ENCODE measurements at regions not wholly inside any gene's neighbourhood (a gene's known extent, or its start where the extent isn't known, plus 50 kb on each side); places are given as distances from the start of the nearest gene placed in this dataset.

- Histone ChIP-seq H3K4me1 (ENCODE audit: control insufficient read depth, low read length) (peaks cover 26% of the 10 kb centered on the region), H3K9me2 (replicated peaks; ENCODE audit: control insufficient read depth, low read length) (no peaks in the 10 kb centered on the region), H3K4me3 (ENCODE audit: low read length) (no peak overlapping the region), H3F3A (ENCODE audit: control insufficient read depth, insufficient read depth) (no peaks in the 10 kb centered on the region), H3K27me3 (ENCODE audit: control insufficient read depth, low read length) (no peaks in the 10 kb centered on the region), H3K36me3 (ENCODE audit: control insufficient read depth, low read length) (peaks cover 41% of the 10 kb centered on the region), H4K20me1 (ENCODE audit: control insufficient read depth, insufficient read depth, low read depth, low read length) (no peaks in the 10 kb centered on the region), H3K27ac (ENCODE audit: low read depth, low read length) (no peak overlapping the region), H3K79me2 (ENCODE audit: control insufficient read depth, low read length) (no peaks in the 10 kb centered on the region), H3K9me3 (ENCODE audit: control insufficient read depth, insufficient read depth, low read length) (no peaks in the 10 kb centered on the region), H3K4me2 (ENCODE audit: low read length) (no peak overlapping the region)
- TF ChIP-seq CTCF (IDR thresholded peaks at IDR 0.05; ENCODE audit: low read depth, low read length, poor library complexity, severe bottlenecking) = no peak
- TF ChIP-seq EZH2phosphoT487 (IDR thresholded peaks at IDR 0.05; ENCODE audit: borderline replicate concordance, low read length) = no peak
Measured at GRCh38 chr12:124481257-124481750, 86.1 kb downstream of the NCOR2 start.

- H3K27ac ChIP-seq (ENCODE audit: low read depth, low read length) = no peak overlapping the region
Measured at GRCh38 chr12:124480469-124481256, 86.7 kb downstream of the NCOR2 start.

GRCh38 chr12:124479680-124480468 lies 87.5 kb downstream of the NCOR2 start:
- Histone ChIP-seq H3K27me3 (ENCODE audit: control insufficient read depth, low read length) (no peaks in the 10 kb centered on the region), H3K27ac (ENCODE audit: low read depth, low read length) (no peak overlapping the region), H4K20me1 (ENCODE audit: control insufficient read depth, insufficient read depth, low read depth, low read length) (no peaks in the 10 kb centered on the region), H3K4me1 (ENCODE audit: control insufficient read depth, low read length) (peaks cover 21% of the 10 kb centered on the region), H3K79me2 (ENCODE audit: control insufficient read depth, low read length) (no peaks in the 10 kb centered on the region), H3K9me3 (ENCODE audit: control insufficient read depth, insufficient read depth, low read length) (peaks cover under 1% of the 10 kb centered on the region; the same call in 1 of the 2 replicates), H3K36me3 (ENCODE audit: control insufficient read depth, low read length) (peaks cover 50% of the 10 kb centered on the region), H3K4me2 (ENCODE audit: low read length) (no peak overlapping the region), H3K9me2 (replicated peaks; ENCODE audit: control insufficient read depth, low read length) (no peaks in the 10 kb centered on the region), H3K4me3 (ENCODE audit: low read length) (no peak overlapping the region), H3F3A (ENCODE audit: control insufficient read depth, insufficient read depth) (no peaks in the 10 kb centered on the region)
- no peak for TF ChIP-seq EZH2phosphoT487 (IDR thresholded peaks at IDR 0.05; ENCODE audit: borderline replicate concordance, low read length)
- TF ChIP-seq CTCF (IDR thresholded peaks at IDR 0.05; ENCODE audit: low read depth, low read length, poor library complexity, severe bottlenecking) = no peak

More at GRCh38 chr12:124480469-124481256, 86.7 kb downstream of the NCOR2 start:
- Histone ChIP-seq H4K20me1 (ENCODE audit: control insufficient read depth, insufficient read depth, low read depth, low read length) (no peaks in the 10 kb centered on the region), H3K4me2 (ENCODE audit: low read length) (no peak overlapping the region), H3K79me2 (ENCODE audit: control insufficient read depth, low read length) (no peaks in the 10 kb centered on the region), H3K4me1 (ENCODE audit: control insufficient read depth, low read length) (peaks cover 26% of the 10 kb centered on the region), H3K36me3 (ENCODE audit: control insufficient read depth, low read length) (peaks cover 48% of the 10 kb centered on the region), H3K9me3 (ENCODE audit: control insufficient read depth, insufficient read depth, low read length) (no peaks in the 10 kb centered on the region), H3K9me2 (replicated peaks; ENCODE audit: control insufficient read depth, low read length) (no peaks in the 10 kb centered on the region), H3F3A (ENCODE audit: control insufficient read depth, insufficient read depth) (no peaks in the 10 kb centered on the region), H3K27me3 (ENCODE audit: control insufficient read depth, low read length) (no peaks in the 10 kb centered on the region), H3K4me3 (ENCODE audit: low read length) (no peak overlapping the region)
- no peak for TF ChIP-seq EZH2phosphoT487 (IDR thresholded peaks at IDR 0.05; ENCODE audit: borderline replicate concordance, low read length)
- no peak for TF ChIP-seq CTCF (IDR thresholded peaks at IDR 0.05; ENCODE audit: low read depth, low read length, poor library complexity, severe bottlenecking)
